K562 (cell line): ENCODE measurements at regions not wholly inside any gene's neighbourhood (a gene's known extent, or its start where the extent isn't known, plus 50 kb on each side); places are given as distances from the start of the nearest gene placed in this dataset.
A peak's percentile ranks its signal among the peaks of the same experiment; 100 is the strongest.

ENCODE experiments used
- ADNP ChIP-seq: fragments of 200-800 bp; sonication (Bioruptor generic); IDR thresholded peaks from 2 replicates; pipeline ENCODE4 v1.6.1; 2016; ENCODE audit warnings: missing genetic modification characterization, missing compliant biosample characterization
- AFF1 ChIP-seq, 2 experiments: fragments of 450-650 bp; IDR thresholded peaks; 2 replicates each; pipeline ENCODE4 v1.6.1; 2018; ENCODE audit warnings: mild to moderate bottlenecking in 2 of 2, low read depth in 1 of 2; ENCODE audit not compliant: partially characterized antibody in 2 of 2
- CBFA2T3 ChIP-seq: fragments of 450-650 bp; IDR thresholded peaks from 2 replicates; pipeline ENCODE4 v1.6.1; 2017
- CSDE1 ChIP-seq, 2 experiments: fragments of 450-650 bp; IDR thresholded peaks; 2 replicates each; pipeline ENCODE4 v1.6.1; 2016; ENCODE audit warnings: mild to moderate bottlenecking in 1 of 2
- DPF2 ChIP-seq: fragments of 450-650 bp; IDR thresholded peaks from 2 replicates; pipeline ENCODE4 v1.6.1; 2016
- HDAC2 ChIP-seq: fragments of 450-650 bp; IDR thresholded peaks from 2 replicates; pipeline ENCODE4 v1.6.1; 2016; ENCODE audit warnings: mild to moderate bottlenecking
- JUNB ChIP-seq: fragments of 450-650 bp; formaldehyde crosslinking; conservative IDR thresholded peaks from 2 replicates; pipeline ENCODE4 v1.4.0; 2020; ENCODE audit warnings: mild to moderate bottlenecking
- KDM1A ChIP-seq, 2 experiments: fragments of 450-650 bp; IDR thresholded peaks; 2 replicates each; pipeline ENCODE4 v1.6.1; 2016; ENCODE audit warnings: mild to moderate bottlenecking in 2 of 2
- LCOR ChIP-seq: sonication (generic); formaldehyde crosslinking; IDR thresholded peaks from 2 replicates; pipeline ENCODE4 v1.8.0; 2022; ENCODE audit warnings: mild to moderate bottlenecking, missing genetic modification reagents
- MLX ChIP-seq, 2 experiments: fragments of 450-650 bp in 1 of 2; sonication (generic) in 1 of 2; formaldehyde crosslinking; conservative IDR thresholded peaks; 2 replicates each; pipeline versions ENCODE4 v1.4.0 to v1.8.1; 2020 to 2022; ENCODE audit warnings: mild to moderate bottlenecking in 1 of 2, missing genetic modification reagents in 1 of 2
- NFIC ChIP-seq: fragments of 450-650 bp; IDR thresholded peaks from 2 replicates; pipeline ENCODE4 v1.6.1; 2017; ENCODE audit warnings: mild to moderate bottlenecking, inconsistent platforms
- NRF1 ChIP-seq, 2 experiments: fragments of 450-650 bp; IDR thresholded peaks in 1 of 2; conservative IDR thresholded peaks in 1 of 2; 2 replicates each; pipeline ENCODE4 v1.6.1; 2014; ENCODE audit warnings: mild to moderate bottlenecking in 2 of 2
- PML ChIP-seq: IDR thresholded peaks from 2 replicates; pipeline ENCODE4 v1.6.1; 2012; ENCODE audit warnings: low read length, inconsistent platforms
- RBBP5 ChIP-seq: fragments of 200-600 bp; sonication (generic); IDR thresholded peaks from 2 replicates; pipeline ENCODE4 v1.6.1; 2012; ENCODE audit warnings: borderline replicate concordance, mild to moderate bottlenecking, low read length, control low read depth, inconsistent platforms; ENCODE audit not compliant: insufficient read depth, poor library complexity, severe bottlenecking
- SMARCA4 ChIP-seq: fragments of 450-650 bp; IDR thresholded peaks from 2 replicates; pipeline ENCODE4 v1.6.1; 2016
- SMARCA5 ChIP-seq: fragments of 450-650 bp; IDR thresholded peaks from 2 replicates; pipeline ENCODE4 v1.6.1; 2016
- SMARCC2 ChIP-seq: fragments of 450-650 bp; IDR thresholded peaks from 2 replicates; pipeline ENCODE4 v1.6.1; 2017; ENCODE audit warnings: antibody characterized with exemption, moderate library complexity, mild to moderate bottlenecking, low read depth
- TAF9B ChIP-seq: fragments of 450-650 bp; IDR thresholded peaks from 2 replicates; pipeline ENCODE4 v1.6.1; 2018; ENCODE audit warnings: mild to moderate bottlenecking; ENCODE audit not compliant: partially characterized antibody
- TAL1 ChIP-seq: fragments of 450-650 bp; IDR thresholded peaks from 2 replicates; pipeline ENCODE4 v1.6.1; 2016; ENCODE audit warnings: mild to moderate bottlenecking
- U2AF2 ChIP-seq: fragments of 200-400 bp; formaldehyde crosslinking; optimal IDR thresholded peaks from 2 replicates; pipeline ENCODE3; 2017; ENCODE audit warnings: low read depth, mild to moderate bottlenecking, low read length
- ZBTB17 ChIP-seq: fragments of 450-650 bp; formaldehyde crosslinking; IDR thresholded peaks from 2 replicates; pipeline ENCODE4 v1.4.0; 2020; ENCODE audit warnings: mild to moderate bottlenecking
- ZNF253 ChIP-seq: fragments of 250-450 bp; sonication (Bioruptor Pico); conservative IDR thresholded peaks from 2 replicates; pipeline ENCODE4 v1.6.1; 2021; ENCODE audit warnings: mild to moderate bottlenecking
- ZNF398 ChIP-seq: fragments of 250-450 bp; sonication (Bioruptor Pico); IDR thresholded peaks from 2 replicates; pipeline ENCODE4 v1.8.0; 2021; ENCODE audit warnings: moderate library complexity, mild to moderate bottlenecking, inconsistent platforms

- TF ChIP-seq ZNF398 (CRISPR knock-in tag) (no peak), SMARCC2 (peak; percentile 95), SMARCA4 (peak; percentile 99), NRF1 (conservative IDR thresholded peaks at IDR 0.05 in 1 of 2, IDR thresholded peaks at IDR 0.05 in 1 of 2) (peak in 1 of 2 experiments; percentile 50; a peak in 2 of 4 replicates), TAF9B (peak; percentile 69), MLX (CRISPR knock-in tag; conservative IDR thresholded peaks at IDR 0.05) (no peak), TAL1 (peak; percentile 95), JUNB (CRISPR knock-in tag) (peak; percentile 68), KDM1A (IDR thresholded peaks at IDR 0.05) (peak; percentile 76 to 81), U2AF2 (no peak), AFF1 (IDR thresholded peaks at IDR 0.05; ENCODE audit: low read depth in 1 of 2, partially characterized antibody in 2 of 2) (peak in 1 of 2 experiments; percentile 69), LCOR (CRISPR knock-in tag) (peak; percentile 71), NFIC (peak; percentile 79), DPF2 (peak; percentile 99), HDAC2 (peak; percentile 71), PML (peak; percentile 88), ZNF253 (CRISPR knock-in tag) (no peak), CSDE1 (IDR thresholded peaks at IDR 0.05) (no peak), ADNP (tag) (peak; percentile 80; the same call in 1 of the 2 replicates), CBFA2T3 (peak; percentile 95), RBBP5 (no peak), SMARCA5 (no peak), ZBTB17 (CRISPR knock-in tag) (no peak)
Measured at GRCh38 chr7:51376420-51377092, 59.9 kb upstream of the COBL start (continued).
